ENCODE measurements at regions not wholly inside any gene's neighbourhood (a gene's known extent, or its start where the extent isn't known, plus 50 kb on each side); places are given as distances from the start of the nearest gene placed in this dataset.
"Not testable (repeated sequence)": the region's sequence is repeated elsewhere in the genome, so short reads cannot be mapped to it uniquely, and the experiment has no call there.

- Histone ChIP-seq H3K36me3 (ENCODE audit: insufficient read depth, low read length) (no peaks in the 10 kb centered on the region), H3K9me2 (replicated peaks; ENCODE audit: low read depth, low read length) (no peaks in the 10 kb centered on the region), H3F3A (ENCODE audit: low read depth) (no peaks in the 10 kb centered on the region), H3K4me2 (ENCODE audit: low read depth, low read length, poor library complexity, severe bottlenecking) (no peak overlapping the region), H4K20me1 (ENCODE audit: insufficient read depth, low read length, poor library complexity, severe bottlenecking) (no peaks in the 10 kb centered on the region), H3K4me3 (ENCODE audit: low read length, poor library complexity, severe bottlenecking) (no peak overlapping the region), H3K4me1 (ENCODE audit: insufficient read depth, low read length, poor library complexity, severe bottlenecking) (no peaks in the 10 kb centered on the region), H3K27me3 (ENCODE audit: insufficient read depth, low read length, poor library complexity, severe bottlenecking) (no peaks in the 10 kb centered on the region), H3K9ac (ENCODE audit: low read depth, low read length, poor library complexity, severe bottlenecking) (no peak overlapping the region), H3K9me3 (ENCODE audit: insufficient read depth, low read depth, low read length) (0 out of 2 replicates have a peak, but pooled peaks cover 2% of the 10 kb centered on the region), H3K79me2 (ENCODE audit: insufficient read depth, low read length) (no peaks in the 10 kb centered on the region), H2AFZ (ENCODE audit: low read length) (no peak overlapping the region)
- TF ChIP-seq, protein P1, sequence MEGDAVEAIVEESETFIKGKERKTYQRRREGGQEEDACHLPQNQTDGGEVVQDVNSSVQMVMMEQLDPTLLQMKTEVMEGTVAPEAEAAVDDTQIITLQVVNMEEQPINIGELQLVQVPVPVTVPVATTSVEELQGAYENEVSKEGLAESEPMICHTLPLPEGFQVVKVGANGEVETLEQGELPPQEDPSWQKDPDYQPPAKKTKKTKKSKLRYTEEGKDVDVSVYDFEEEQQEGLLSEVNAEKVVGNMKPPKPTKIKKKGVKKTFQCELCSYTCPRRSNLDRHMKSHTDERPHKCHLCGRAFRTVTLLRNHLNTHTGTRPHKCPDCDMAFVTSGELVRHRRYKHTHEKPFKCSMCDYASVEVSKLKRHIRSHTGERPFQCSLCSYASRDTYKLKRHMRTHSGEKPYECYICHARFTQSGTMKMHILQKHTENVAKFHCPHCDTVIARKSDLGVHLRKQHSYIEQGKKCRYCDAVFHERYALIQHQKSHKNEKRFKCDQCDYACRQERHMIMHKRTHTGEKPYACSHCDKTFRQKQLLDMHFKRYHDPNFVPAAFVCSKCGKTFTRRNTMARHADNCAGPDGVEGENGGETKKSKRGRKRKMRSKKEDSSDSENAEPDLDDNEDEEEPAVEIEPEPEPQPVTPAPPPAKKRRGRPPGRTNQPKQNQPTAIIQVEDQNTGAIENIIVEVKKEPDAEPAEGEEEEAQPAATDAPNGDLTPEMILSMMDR (conservative IDR thresholded peaks at IDR 0.05; ENCODE audit: low read length), result no peak
- no peak for TF ChIP-seq EZH2phosphoT487 (IDR thresholded peaks at IDR 0.05; ENCODE audit: borderline replicate concordance)
Observed at GRCh38 chr11:49442669-49443068, 234.3 kb upstream of the FOLH1 start.

DNA sequence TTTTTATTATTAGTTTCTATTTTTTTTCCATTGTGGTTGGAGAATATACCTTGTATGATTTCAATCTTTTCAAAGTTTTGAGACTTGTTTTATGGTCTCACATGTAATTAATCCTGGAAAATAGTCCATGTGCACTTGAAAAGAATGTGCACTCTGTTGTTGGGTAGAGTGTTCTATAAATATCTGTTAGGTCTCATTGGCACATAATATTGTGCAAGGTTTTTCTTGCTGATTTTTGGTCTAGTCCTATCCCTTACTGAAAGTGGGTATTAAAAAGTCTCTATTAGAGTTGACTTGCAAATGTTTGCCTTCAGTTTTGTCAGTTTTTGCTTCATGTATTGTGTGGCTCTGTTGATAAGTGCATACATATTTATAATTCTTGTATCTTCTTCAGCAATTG lies 231.5 kb upstream of the FOLH1 start:
- not testable (repeated sequence) for H3K9ac ChIP-seq (ENCODE audit: low read depth, low read length, poor library complexity, severe bottlenecking); H4K20me1 ChIP-seq (ENCODE audit: insufficient read depth, low read length, poor library complexity, severe bottlenecking); H3K36me3 ChIP-seq (ENCODE audit: insufficient read depth, low read length); H3K27me3 ChIP-seq (ENCODE audit: insufficient read depth, low read length, poor library complexity, severe bottlenecking); H3K79me2 ChIP-seq (ENCODE audit: insufficient read depth, low read length); H3K4me3 ChIP-seq (ENCODE audit: low read length, poor library complexity, severe bottlenecking); H2AFZ ChIP-seq (ENCODE audit: low read length); H3K9me3 ChIP-seq (ENCODE audit: insufficient read depth, low read depth, low read length); H3K9me2 ChIP-seq (replicated peaks; ENCODE audit: low read depth, low read length); H3K4me2 ChIP-seq (ENCODE audit: low read depth, low read length, poor library complexity, severe bottlenecking); H3K4me1 ChIP-seq (ENCODE audit: insufficient read depth, low read length, poor library complexity, severe bottlenecking); H3F3A ChIP-seq (ENCODE audit: low read depth)

DNA sequence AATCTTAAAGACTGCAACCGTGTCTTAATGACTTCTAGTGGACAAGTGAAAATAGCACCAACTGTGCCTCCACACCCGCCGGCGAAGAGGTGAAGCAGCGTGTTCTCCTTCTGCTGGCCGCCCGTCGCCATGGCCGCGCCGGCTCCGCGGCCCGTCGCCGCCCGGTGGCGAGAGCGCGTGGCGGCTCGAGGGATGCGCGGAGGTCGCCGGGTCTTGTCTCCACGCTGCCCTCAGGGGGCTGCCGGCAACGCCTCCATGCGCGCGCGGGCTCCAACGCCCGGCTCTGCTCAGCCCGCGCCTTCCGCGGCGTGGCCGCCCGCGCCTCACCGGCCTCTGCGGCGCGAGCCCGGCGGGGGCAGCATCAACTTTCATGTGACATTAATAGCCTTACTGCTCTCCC lies 225.9 kb upstream of the FOLH1 start:
- H3F3A ChIP-seq (ENCODE audit: low read depth); H4K20me1 ChIP-seq (ENCODE audit: insufficient read depth, low read length, poor library complexity, severe bottlenecking); H3K4me3 ChIP-seq (ENCODE audit: low read length, poor library complexity, severe bottlenecking); H3K9me2 ChIP-seq (replicated peaks; ENCODE audit: low read depth, low read length); H3K4me1 ChIP-seq (ENCODE audit: insufficient read depth, low read length, poor library complexity, severe bottlenecking); H3K79me2 ChIP-seq (ENCODE audit: insufficient read depth, low read length); H2AFZ ChIP-seq (ENCODE audit: low read length); H3K27me3 ChIP-seq (ENCODE audit: insufficient read depth, low read length, poor library complexity, severe bottlenecking); H3K9ac ChIP-seq (ENCODE audit: low read depth, low read length, poor library complexity, severe bottlenecking); H3K36me3 ChIP-seq (ENCODE audit: insufficient read depth, low read length); H3K9me3 ChIP-seq (ENCODE audit: insufficient read depth, low read depth, low read length); H3K4me2 ChIP-seq (ENCODE audit: low read depth, low read length, poor library complexity, severe bottlenecking): not testable (repeated sequence)

- TF ChIP-seq EZH2phosphoT487 (IDR thresholded peaks at IDR 0.05; ENCODE audit: borderline replicate concordance), result no peak
- TF ChIP-seq, protein P1 (conservative IDR thresholded peaks at IDR 0.05; ENCODE audit: low read length), result no peak
- H3K4me1 ChIP-seq (ENCODE audit: insufficient read depth, low read length, poor library complexity, severe bottlenecking), result no peaks in the 10 kb centered on the region
- H3F3A ChIP-seq (ENCODE audit: low read depth), result no peaks in the 10 kb centered on the region
- no peak overlapping the region for H3K4me3 ChIP-seq (ENCODE audit: low read length, poor library complexity, severe bottlenecking)
- H3K79me2 ChIP-seq (ENCODE audit: insufficient read depth, low read length), result no peaks in the 10 kb centered on the region
- H4K20me1 ChIP-seq (ENCODE audit: insufficient read depth, low read length, poor library complexity, severe bottlenecking), result no peaks in the 10 kb centered on the region
- H3K9me3 ChIP-seq (ENCODE audit: insufficient read depth, low read depth, low read length), result no peaks in the 10 kb centered on the region
- no peak overlapping the region for H3K9ac ChIP-seq (ENCODE audit: low read depth, low read length, poor library complexity, severe bottlenecking)
- no peak overlapping the region for H3K4me2 ChIP-seq (ENCODE audit: low read depth, low read length, poor library complexity, severe bottlenecking)
- H3K36me3 ChIP-seq (ENCODE audit: insufficient read depth, low read length), result no peaks in the 10 kb centered on the region
- no peaks in the 10 kb centered on the region for H3K27me3 ChIP-seq (ENCODE audit: insufficient read depth, low read length, poor library complexity, severe bottlenecking)
- no peak overlapping the region for H2AFZ ChIP-seq (ENCODE audit: low read length)
- H3K9me2 ChIP-seq (replicated peaks; ENCODE audit: low read depth, low read length), result no peaks in the 10 kb centered on the region
Observed at GRCh38 chr11:49432242-49432848, 223.9 kb upstream of the FOLH1 start.

Measured in Loucy (cell line).